Liver (tissue), 8 donors: ENCODE measurements at regions not wholly inside any gene's neighbourhood (a gene's known extent, or its start where the extent isn't known, plus 50 kb on each side); places are given as distances from the start of the nearest gene placed in this dataset.

Source experiments
- DNase-seq: peaks from one replicate; pipeline ENCODE4 v3.0.0-alpha.2; 2017; ENCODE audit warnings: low spot score
- H3K27ac ChIP-seq, 2 donors: one replicate each; pipeline ENCODE4 v1.7.0; 2013; ENCODE audit warnings: inconsistent platforms in 2 of 2, low read length in 2 of 2, control low read depth in 1 of 2, low read depth in 1 of 2, mild to moderate bottlenecking in 1 of 2
- H3K27me3 ChIP-seq, 4 donors: one replicate each; pipeline versions ENCODE4 v1.6.1 to v1.7.0; 2013; ENCODE audit warnings: low read length in 3 of 4, inconsistent platforms in 1 of 4, mild to moderate bottlenecking in 1 of 4, moderate library complexity in 1 of 4; ENCODE audit not compliant: control insufficient read depth in 4 of 4, insufficient read depth in 4 of 4
- H3K36me3 ChIP-seq, 4 donors: one replicate each; pipeline versions ENCODE4 v1.6.1 to v1.7.0; 2013; ENCODE audit warnings: low read length in 3 of 4, mild to moderate bottlenecking in 3 of 4, low read depth in 1 of 4, moderate library complexity in 1 of 4; ENCODE audit not compliant: control insufficient read depth in 4 of 4, insufficient read depth in 3 of 4
- H3K4me1 ChIP-seq, 4 donors: one replicate each; pipeline versions ENCODE4 v1.6.1 to v1.7.0; 2013; ENCODE audit warnings: low read length in 3 of 4, mild to moderate bottlenecking in 3 of 4, moderate library complexity in 1 of 4; ENCODE audit not compliant: control insufficient read depth in 4 of 4, insufficient read depth in 4 of 4
- H3K4me3 ChIP-seq, 3 donors: one replicate each; pipeline versions ENCODE4 v1.6.1 to v1.7.0; 2013; ENCODE audit warnings: low read length in 3 of 3, control low read depth in 1 of 3, low read depth in 1 of 3, mild to moderate bottlenecking in 1 of 3
- H3K9ac ChIP-seq, 2 donors: one replicate each; pipeline ENCODE4 v1.7.0; 2013; ENCODE audit warnings: low read length in 2 of 2, mild to moderate bottlenecking in 2 of 2, moderate library complexity in 2 of 2, control low read depth in 1 of 2, low read depth in 1 of 2
- H3K9me3 ChIP-seq, 4 donors: one replicate each; pipeline versions ENCODE4 v1.6.1 to v1.7.0; 2013; ENCODE audit warnings: low read length in 3 of 4; ENCODE audit not compliant: control insufficient read depth in 4 of 4
- ATF3 ChIP-seq: IDR thresholded peaks from 2 replicates; pipeline ENCODE4 v1.6.1; 2016; ENCODE audit warnings: antibody characterized with exemption
- CTCF ChIP-seq: fragments of 150-350 bp; IDR thresholded peaks from 2 replicates; pipeline ENCODE4 v1.5.1; 2017; ENCODE audit warnings: improper control_type of control experiment, low read depth, low read length; ENCODE audit not compliant: missing input control
- EGR1 ChIP-seq, 2 donors: IDR thresholded peaks; 2 replicates each; pipeline ENCODE4 v1.6.1; 2016 to 2018; ENCODE audit warnings: antibody characterized with exemption in 2 of 2, low read depth in 2 of 2
- FOXA1 ChIP-seq: IDR thresholded peaks from 2 replicates; pipeline ENCODE4 v1.6.1; 2016; ENCODE audit warnings: antibody characterized with exemption
- FOXA2 ChIP-seq: IDR thresholded peaks from 2 replicates; pipeline ENCODE4 v1.6.1; 2016; ENCODE audit warnings: antibody characterized with exemption
- GABPA ChIP-seq, 2 donors: IDR thresholded peaks in 1 of 2; conservative IDR thresholded peaks in 1 of 2; 2 replicates each; pipeline ENCODE4 v1.6.1; 2016; ENCODE audit warnings: antibody characterized with exemption in 2 of 2, mild to moderate bottlenecking in 1 of 2, moderate library complexity in 1 of 2
- HNF4A ChIP-seq, 2 donors: conservative IDR thresholded peaks; 2 replicates each; pipeline ENCODE4 v1.6.1; 2016; ENCODE audit warnings: antibody characterized with exemption in 2 of 2, mild to moderate bottlenecking in 2 of 2
- HNF4G ChIP-seq: IDR thresholded peaks from 2 replicates; pipeline ENCODE4 v1.6.1; 2016; ENCODE audit warnings: antibody characterized with exemption
- JUND ChIP-seq, 2 donors: IDR thresholded peaks; 2 replicates each; pipeline ENCODE4 v1.6.1; 2016; ENCODE audit warnings: antibody characterized with exemption in 2 of 2
- MAX ChIP-seq: IDR thresholded peaks from 2 replicates; pipeline ENCODE4 v1.6.1; 2016; ENCODE audit warnings: antibody characterized with exemption
- NR2F2 ChIP-seq: IDR thresholded peaks from 2 replicates; pipeline ENCODE4 v1.6.1; 2016; ENCODE audit warnings: antibody characterized with exemption
- RAD21 ChIP-seq, 2 donors: IDR thresholded peaks; 2 replicates each; pipeline ENCODE4 v1.6.1; 2016; ENCODE audit warnings: antibody characterized with exemption in 2 of 2, mild to moderate bottlenecking in 2 of 2
- REST ChIP-seq: IDR thresholded peaks from 2 replicates; pipeline ENCODE4 v1.6.1; 2016; ENCODE audit warnings: antibody characterized with exemption, mild to moderate bottlenecking
- RXRA ChIP-seq, 2 donors: IDR thresholded peaks; 2 replicates each; pipeline ENCODE4 v1.6.1; 2017 to 2018; ENCODE audit warnings: antibody characterized with exemption in 2 of 2, mild to moderate bottlenecking in 1 of 2
- SP1 ChIP-seq: IDR thresholded peaks from 2 replicates; pipeline ENCODE4 v1.6.1; 2018; ENCODE audit warnings: antibody characterized with exemption, mild to moderate bottlenecking
- YY1 ChIP-seq: IDR thresholded peaks from 2 replicates; pipeline ENCODE4 v1.6.1; 2016; ENCODE audit warnings: antibody characterized with exemption, mild to moderate bottlenecking
- ZBTB33 ChIP-seq: IDR thresholded peaks from 2 replicates; pipeline ENCODE4 v1.6.1; 2016; ENCODE audit warnings: antibody characterized with exemption
- WGBS: extraction: QIAGEN DNeasy Blood & Tissue Kit; methylation state at CpG from one replicate; pipeline ENCODE4 v1.1.7; 2013; 5-methylcytosine and 5-hydroxymethylcytosine counted together
- donor health status: healthy.
- donor health status: healthy.
- donor health status: healthy.
- donor health status: healthy.
- donor health status: healthy.

GRCh38 chr5:175783739-175784138, 87.6 kb upstream of the CPLX2 start:
- Histone ChIP-seq H3K27me3 (peaks cover 0 to 9% (median 0%) of the 10 kb centered on the region in 4 donors), H3K9ac (no peak overlapping the region), H3K4me1 (no peaks in the 10 kb centered on the region), H3K4me3 (no peak overlapping the region), H3K36me3 (no peaks in the 10 kb centered on the region), H3K9me3 (peaks cover 0 to 2% (median 0%) of the 10 kb centered on the region in 4 donors), H3K27ac (no peak overlapping the region)
- no peak for DNase-seq
- TF ChIP-seq RAD21 (IDR thresholded peaks at IDR 0.05) = no peak
- TF ChIP-seq REST = no peak
- TF ChIP-seq EGR1 (IDR thresholded peaks at IDR 0.05; ENCODE audit: low read depth in 2 of 2) = no peak
- TF ChIP-seq NR2F2 = no peak
- no peak for TF ChIP-seq CTCF
- TF ChIP-seq RXRA (IDR thresholded peaks at IDR 0.05) = no peak
- no peak for TF ChIP-seq MAX
- TF ChIP-seq YY1 = no peak
- TF ChIP-seq JUND (IDR thresholded peaks at IDR 0.05) = no peak
- TF ChIP-seq GABPA (IDR thresholded peaks at IDR 0.05 in 1 of 2, conservative IDR thresholded peaks at IDR 0.05 in 1 of 2) = no peak
- TF ChIP-seq HNF4G = no peak

GRCh38 chr5:175784230-175784629, 87.1 kb upstream of the CPLX2 start:
- Histone ChIP-seq H3K9ac (no peak overlapping the region), H3K36me3 (no peaks in the 10 kb centered on the region), H3K4me1 (no peaks in the 10 kb centered on the region), H3K9me3 (peaks cover 0 to 2% (median 0%) of the 10 kb centered on the region in 4 donors), H3K27ac (no peak overlapping the region), H3K27me3 (peaks cover 0 to 9% (median 0%) of the 10 kb centered on the region in 4 donors), H3K4me3 (no peak overlapping the region)
- 65% methylated on average over 1 of the region's 1 CpG for WGBS
- no peak for DNase-seq
- no peak for TF ChIP-seq GABPA (IDR thresholded peaks at IDR 0.05 in 1 of 2, conservative IDR thresholded peaks at IDR 0.05 in 1 of 2)
- TF ChIP-seq YY1 = no peak
- TF ChIP-seq REST = no peak
- TF ChIP-seq HNF4G = no peak
- TF ChIP-seq CTCF = no peak
- no peak for TF ChIP-seq FOXA2
- TF ChIP-seq ZBTB33 = no peak
- TF ChIP-seq HNF4A (conservative IDR thresholded peaks at IDR 0.05) = no peak
- TF ChIP-seq EGR1 (IDR thresholded peaks at IDR 0.05; ENCODE audit: low read depth in 2 of 2) = no peak
- TF ChIP-seq JUND (IDR thresholded peaks at IDR 0.05) = no peak
- TF ChIP-seq ATF3 = no peak
- no peak for TF ChIP-seq FOXA1
- TF ChIP-seq NR2F2 = no peak
- no peak for TF ChIP-seq SP1
- TF ChIP-seq RXRA (IDR thresholded peaks at IDR 0.05) = no peak
